Neural progenitor cell (in vitro differentiated cells): ENCODE measurements at regions not wholly inside any gene's neighbourhood (a gene's known extent, or its start where the extent isn't known, plus 50 kb on each side); places are given as distances from the start of the nearest gene placed in this dataset.

Experiments used
- EZH2phosphoT487 ChIP-seq: fragments of 200-600 bp; sonication (generic); IDR thresholded peaks from 2 replicates; pipeline ENCODE4 v1.6.1; 2017; ENCODE audit warnings: antibody characterized with exemption
- TF ChIP-seq, protein P1 (sequence below): fragments of 200-600 bp; sonication (generic); IDR thresholded peaks from 2 replicates; pipeline ENCODE4 v1.5.1; 2017; ENCODE audit warnings: antibody characterized with exemption, mild to moderate bottlenecking

DNA sequence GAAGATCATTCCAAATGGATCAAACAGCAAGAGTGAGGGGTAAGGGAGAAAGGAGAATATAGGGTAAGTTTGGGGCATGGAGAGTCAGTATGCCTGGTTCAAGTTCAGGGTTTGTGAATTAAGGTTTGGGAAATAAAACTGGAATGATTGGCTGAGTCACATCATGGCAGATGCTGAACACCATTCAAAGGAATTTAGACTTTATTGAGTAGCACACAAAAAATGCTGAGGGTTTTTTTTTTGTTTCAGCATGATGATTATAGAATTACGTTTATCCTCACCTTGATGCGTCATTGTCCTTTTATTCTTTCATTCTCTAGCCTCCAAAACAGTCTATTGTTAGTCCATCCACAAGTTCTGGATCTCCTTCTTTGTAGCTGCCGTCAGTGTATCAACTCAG, 220.0 kb upstream of the UMPS start:
- TF ChIP-seq, protein P1, sequence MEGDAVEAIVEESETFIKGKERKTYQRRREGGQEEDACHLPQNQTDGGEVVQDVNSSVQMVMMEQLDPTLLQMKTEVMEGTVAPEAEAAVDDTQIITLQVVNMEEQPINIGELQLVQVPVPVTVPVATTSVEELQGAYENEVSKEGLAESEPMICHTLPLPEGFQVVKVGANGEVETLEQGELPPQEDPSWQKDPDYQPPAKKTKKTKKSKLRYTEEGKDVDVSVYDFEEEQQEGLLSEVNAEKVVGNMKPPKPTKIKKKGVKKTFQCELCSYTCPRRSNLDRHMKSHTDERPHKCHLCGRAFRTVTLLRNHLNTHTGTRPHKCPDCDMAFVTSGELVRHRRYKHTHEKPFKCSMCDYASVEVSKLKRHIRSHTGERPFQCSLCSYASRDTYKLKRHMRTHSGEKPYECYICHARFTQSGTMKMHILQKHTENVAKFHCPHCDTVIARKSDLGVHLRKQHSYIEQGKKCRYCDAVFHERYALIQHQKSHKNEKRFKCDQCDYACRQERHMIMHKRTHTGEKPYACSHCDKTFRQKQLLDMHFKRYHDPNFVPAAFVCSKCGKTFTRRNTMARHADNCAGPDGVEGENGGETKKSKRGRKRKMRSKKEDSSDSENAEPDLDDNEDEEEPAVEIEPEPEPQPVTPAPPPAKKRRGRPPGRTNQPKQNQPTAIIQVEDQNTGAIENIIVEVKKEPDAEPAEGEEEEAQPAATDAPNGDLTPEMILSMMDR: no peak
- TF ChIP-seq EZH2phosphoT487: no peak
